LNCaP clone FGC (cell line): ENCODE measurements at regions not wholly inside any gene's neighbourhood (a gene's known extent, or its start where the extent isn't known, plus 50 kb on each side); places are given as distances from the start of the nearest gene placed in this dataset.

Experiments
- DNase-seq: peaks from one replicate; pipeline ENCODE4 v3.0.0-alpha.2; 2011; ENCODE audit warnings: low read depth
- H3K4me3 ChIP-seq: 2 replicates; pipeline ENCODE4 v1.5.1; 2011; ENCODE audit warnings: mild to moderate bottlenecking, low read depth, low read length, control low read depth
- TF ChIP-seq, protein P1 (sequence below): IDR thresholded peaks from 2 replicates; pipeline ENCODE4 v1.5.1; 2012; ENCODE audit warnings: mild to moderate bottlenecking; ENCODE audit not compliant: control insufficient read depth, insufficient read depth; ENCODE audit errors: extremely low read depth

DNA sequence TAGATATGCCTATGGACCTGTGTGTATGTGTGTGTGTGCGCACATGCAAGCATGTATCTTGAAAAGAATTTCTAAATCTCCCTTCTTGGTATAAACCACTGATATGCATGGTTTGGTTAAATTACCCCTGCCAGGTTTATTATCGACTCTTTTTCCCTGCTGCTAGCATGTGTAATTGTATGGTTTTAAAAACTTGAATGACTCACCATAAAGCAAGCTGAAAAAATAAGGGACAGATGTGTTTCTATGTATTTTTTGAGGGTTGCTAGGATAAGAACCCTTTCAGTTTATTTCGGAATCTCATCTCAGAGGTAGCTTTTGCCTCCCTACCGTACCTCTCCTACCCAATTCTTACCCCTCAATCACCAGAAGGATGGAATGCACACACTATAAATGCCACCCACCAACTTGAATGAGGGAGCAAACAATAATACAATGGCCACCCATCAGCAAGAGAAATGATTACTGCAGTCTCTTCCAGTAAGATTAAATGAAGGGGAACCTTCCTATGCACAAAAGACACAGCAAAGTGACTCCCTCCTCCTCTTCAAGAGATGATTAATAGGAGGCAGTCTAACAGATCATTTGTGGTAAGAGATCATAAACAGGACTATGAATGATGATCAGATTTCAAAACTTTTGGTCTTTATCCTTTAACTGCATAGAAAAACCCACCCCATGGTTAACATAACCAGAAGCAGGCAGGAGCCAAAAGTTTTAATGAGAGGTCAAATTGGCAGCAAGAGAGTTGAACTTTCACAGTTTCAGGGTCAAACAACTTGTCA lies 357.2 kb downstream of the SATB2 start:
- no peak for DNase-seq
- no peak overlapping the region for H3K4me3 ChIP-seq
- TF ChIP-seq, protein P1, sequence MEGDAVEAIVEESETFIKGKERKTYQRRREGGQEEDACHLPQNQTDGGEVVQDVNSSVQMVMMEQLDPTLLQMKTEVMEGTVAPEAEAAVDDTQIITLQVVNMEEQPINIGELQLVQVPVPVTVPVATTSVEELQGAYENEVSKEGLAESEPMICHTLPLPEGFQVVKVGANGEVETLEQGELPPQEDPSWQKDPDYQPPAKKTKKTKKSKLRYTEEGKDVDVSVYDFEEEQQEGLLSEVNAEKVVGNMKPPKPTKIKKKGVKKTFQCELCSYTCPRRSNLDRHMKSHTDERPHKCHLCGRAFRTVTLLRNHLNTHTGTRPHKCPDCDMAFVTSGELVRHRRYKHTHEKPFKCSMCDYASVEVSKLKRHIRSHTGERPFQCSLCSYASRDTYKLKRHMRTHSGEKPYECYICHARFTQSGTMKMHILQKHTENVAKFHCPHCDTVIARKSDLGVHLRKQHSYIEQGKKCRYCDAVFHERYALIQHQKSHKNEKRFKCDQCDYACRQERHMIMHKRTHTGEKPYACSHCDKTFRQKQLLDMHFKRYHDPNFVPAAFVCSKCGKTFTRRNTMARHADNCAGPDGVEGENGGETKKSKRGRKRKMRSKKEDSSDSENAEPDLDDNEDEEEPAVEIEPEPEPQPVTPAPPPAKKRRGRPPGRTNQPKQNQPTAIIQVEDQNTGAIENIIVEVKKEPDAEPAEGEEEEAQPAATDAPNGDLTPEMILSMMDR = no peak

DNA sequence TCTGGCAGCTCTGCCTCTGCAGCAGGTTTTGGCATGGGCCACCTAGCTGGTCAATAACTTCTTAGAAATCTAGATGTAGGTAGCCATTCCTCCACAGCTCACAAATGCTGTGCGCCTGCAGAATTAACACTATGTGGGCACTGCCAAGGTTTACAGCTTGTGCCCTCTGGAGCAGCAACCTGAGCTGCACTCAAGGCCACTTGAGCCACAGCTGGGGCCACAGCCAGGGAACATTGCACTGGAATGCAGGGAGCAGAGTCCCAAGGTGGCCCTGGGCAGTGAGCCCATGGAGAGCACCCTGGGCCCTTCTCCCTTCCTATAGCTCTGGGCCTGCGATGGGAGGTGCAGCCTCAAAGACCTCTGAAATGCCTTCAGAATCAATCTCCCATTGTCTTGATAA lies 365.3 kb downstream of the SATB2 start:
- H3K4me3 ChIP-seq = no peak overlapping the region
- TF ChIP-seq, protein P1 = no peak
- DNase-seq = no peak

DNA sequence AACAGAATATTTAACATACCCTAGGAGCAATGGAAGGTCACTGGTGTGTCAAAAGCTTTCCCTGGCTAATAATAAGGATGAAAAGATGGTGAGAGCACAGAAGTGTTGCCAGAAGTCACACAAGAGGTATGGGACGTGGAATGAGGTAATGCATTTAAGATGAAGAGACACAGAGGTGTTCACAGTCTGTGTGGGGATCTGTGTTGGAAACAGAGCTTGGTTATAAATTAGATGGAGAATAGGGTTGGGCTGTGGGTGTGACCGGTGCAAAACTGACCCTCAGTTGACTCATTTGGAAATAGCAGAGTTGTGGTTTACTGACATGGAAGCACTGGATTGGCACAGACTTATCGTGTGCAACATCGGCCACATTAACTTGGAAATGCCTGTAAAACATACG lies 372.5 kb downstream of the SATB2 start:
- no peak overlapping the region for H3K4me3 ChIP-seq
- DNase-seq = no peak
- TF ChIP-seq, protein P1 = no peak

DNA sequence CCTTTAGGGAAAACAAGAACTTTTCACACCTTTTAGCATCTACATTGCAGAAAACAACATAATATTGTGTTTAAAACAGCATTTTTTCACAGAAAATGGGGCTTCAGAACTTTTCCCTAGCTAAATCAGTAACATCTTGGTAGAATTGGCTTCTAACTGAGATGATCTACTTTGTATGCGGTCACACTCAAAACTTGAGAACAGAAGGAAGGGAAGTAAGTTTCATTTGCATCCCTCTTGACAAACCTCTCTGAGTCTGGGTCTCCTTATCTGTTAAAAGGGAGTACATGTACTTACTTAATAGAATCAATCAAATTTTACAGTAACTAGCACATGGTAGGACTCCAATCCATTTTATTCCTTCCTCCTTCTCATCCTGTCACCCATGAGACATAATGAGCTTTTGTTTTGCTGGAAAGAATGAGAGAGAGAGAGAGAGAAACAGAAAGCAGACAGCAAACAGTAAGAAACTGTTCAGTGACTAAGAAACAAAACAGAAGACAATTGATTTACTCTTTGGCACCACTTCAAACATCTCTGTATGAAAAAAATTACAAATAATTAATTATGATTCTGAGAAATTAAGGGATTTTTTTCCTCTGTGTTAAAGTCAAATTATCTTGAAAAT lies 387.3 kb downstream of the SATB2 start:
- TF ChIP-seq, protein P1 = no peak
- H3K4me3 ChIP-seq = no peak overlapping the region
- DNase-seq = no peak

DNA sequence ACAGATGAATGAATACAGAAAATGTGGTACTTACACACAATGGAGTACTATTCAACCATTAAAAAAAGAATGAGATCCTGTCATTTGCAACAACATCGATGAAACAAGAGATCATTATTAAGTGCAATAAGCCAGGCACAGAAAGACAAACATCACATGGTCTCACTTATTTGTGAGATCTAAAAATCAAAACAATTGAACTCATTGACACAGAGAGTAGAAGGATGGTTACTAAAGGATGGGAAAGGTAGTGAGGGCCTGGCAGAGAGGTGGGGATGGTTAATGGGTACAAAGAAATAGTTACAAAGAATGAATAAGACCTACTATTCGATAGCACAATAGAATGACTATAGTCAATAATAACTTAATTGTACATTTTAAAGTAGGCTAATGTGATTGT lies 393.5 kb downstream of the SATB2 start:
- TF ChIP-seq, protein P1 = no peak
- no peak for DNase-seq
- no peak overlapping the region for H3K4me3 ChIP-seq

DNA sequence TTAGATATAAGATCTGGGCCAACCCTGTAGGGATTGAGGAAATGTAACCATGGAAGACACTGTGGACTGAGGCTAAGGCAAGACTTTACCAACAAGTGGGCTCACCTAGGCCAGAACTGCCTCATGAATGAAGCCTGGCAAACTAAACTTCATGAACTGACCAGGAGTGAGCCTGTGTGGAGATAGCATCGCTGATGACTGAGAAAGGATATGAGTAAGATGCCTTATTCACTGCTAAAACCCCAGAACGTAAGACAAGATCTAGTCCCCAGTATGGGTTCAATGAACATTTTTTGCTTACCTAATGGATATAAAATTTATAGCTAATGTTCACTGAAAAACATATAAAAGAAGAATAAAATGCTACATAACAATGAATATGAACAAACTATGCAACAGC lies 399.8 kb downstream of the SATB2 start:
- no peak for DNase-seq
- H3K4me3 ChIP-seq = no peak overlapping the region
- TF ChIP-seq, protein P1 = no peak
